ENCODE measurements at regions not wholly inside any gene's neighbourhood (a gene's known extent, or its start where the extent isn't known, plus 50 kb on each side); places are given as distances from the start of the nearest gene placed in this dataset.

GRCh38 chr15:69782139-69782658 lies 315.5 kb downstream of the TLE3 start:
- DNase-seq (ENCODE audit: low read depth in 2 of 3, low spot score in 2 of 3) = no peak

- DNase-seq (ENCODE audit: low read depth in 2 of 3, low spot score in 2 of 3) = no peak
Observed at GRCh38 chr15:69782809-69783208, 314.9 kb downstream of the TLE3 start.

DNA sequence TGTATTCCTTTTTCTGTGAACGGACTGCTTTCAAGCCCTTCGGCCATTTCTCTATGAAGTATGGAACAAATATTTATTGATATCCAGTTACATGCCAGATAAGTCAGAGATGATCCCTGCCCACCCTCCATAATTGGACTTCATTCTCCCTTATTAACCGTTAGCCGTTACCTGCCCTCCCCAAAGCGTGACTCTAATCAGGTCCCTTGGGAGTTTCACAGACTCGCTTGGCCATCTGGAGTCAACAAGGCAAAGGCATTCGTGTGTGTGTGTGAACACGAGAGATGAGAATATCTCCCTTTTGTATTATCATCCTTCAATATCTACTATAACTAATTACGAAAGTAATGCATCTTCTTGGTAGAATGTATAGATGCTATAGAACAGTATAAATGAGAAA lies 314.5 kb downstream of the TLE3 start:
- no peak for DNase-seq (ENCODE audit: low read depth in 2 of 3, low spot score in 2 of 3)

DNA sequence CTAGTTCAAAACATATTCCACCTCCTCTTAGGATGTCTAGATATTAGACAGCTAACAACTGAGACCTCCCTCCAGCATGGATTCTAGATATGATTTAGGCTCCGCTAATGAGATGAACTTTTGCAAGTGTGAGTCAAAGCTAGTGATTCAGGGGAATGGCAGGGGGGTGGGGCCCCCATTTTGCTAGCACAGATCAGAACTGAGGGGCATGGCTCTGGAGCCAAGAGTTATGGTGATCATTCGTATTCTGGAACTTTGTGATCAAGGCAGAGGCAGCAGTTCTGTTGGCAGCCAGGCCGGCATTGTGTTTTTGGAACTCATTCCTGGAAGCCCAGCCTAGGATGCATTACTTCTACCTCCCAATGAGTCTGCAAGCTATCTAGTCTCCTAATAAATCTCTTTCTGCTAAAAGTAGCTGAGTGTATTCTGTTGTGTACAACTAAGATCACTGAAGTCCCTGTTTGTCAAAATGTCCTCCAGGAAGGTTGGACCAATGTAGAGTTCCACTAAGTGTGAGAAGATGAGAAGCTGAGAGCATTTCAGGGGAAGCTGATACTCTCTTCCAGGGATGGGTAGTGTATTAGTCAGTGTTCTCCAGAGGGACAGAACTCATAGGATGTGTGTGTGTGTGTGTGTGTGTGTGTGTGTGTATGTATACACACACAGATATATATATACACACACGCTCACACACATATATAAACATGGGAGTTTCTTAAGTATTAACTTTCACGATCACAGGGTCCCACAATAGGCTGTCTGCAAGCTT lies 312.7 kb downstream of the TLE3 start:
- DNase-seq (ENCODE audit: low read depth in 2 of 3, low spot score in 2 of 3) = no peak

DNA sequence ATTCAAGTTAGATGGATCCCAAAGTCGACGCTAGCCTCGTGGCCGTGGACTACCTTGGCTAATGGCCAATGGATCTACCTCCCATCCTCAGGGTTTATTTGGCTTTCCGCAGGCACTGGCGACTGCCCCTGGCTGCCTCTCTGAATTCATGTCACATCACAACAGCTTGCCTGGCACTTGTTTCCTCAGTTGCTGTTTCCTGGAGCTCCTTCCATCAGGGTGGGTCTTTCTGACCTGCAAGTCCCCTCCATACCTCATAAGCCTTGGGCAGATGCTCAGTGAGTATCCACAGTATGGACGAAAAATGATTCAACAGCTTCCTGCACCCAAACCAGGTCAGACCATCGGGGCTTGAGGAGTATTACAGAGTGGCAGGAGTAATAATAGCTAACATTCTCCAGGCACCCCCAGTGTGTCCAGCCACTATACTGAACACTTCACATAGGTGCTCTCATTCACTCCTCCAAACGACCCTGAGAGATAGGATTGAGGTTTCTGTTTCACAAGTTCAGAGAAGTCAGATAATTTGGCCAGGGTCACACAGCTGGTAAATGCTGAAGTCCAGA lies 311.5 kb downstream of the TLE3 start:
- no peak for DNase-seq (ENCODE audit: low read depth in 2 of 3, low spot score in 2 of 3)

GRCh38 chr15:69787791-69788190 lies 309.9 kb downstream of the TLE3 start:
- no peak for DNase-seq (ENCODE audit: low read depth in 2 of 3, low spot score in 2 of 3)

DNA sequence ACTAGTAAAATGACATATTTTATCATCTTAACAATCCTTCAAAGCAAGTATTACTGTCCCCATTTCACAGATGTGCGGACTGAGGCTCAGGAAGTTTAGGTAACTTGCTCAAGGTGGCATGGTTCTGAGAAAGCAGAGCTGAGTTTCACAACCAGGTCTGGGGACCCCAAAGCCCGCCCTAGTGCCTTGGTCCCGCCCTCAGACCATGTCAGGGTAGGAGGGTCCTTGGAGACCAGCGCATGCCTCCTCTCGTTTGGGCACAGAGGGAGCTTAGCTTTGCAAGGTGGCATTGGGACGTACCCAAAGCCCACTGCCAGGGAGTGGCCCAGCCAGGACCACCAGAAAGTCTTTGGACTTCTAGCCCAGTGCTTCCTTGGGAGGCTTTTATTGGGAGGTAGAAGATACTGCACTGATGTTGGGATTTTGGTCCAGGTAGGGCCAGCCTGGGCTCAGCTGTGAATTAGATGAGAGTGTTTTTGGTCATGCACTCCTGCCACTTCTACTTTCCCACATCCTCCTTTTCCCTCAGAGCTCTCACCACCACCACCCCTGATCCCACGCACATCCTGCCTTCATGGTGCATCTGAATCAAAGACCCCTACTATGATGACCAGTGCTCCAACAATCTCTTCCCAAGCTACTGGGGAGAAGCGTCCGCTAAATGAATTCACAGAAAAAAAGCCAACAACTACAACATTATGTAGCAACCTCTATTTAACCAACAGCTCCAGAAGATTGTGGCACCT lies 307.9 kb downstream of the TLE3 start:
- DNase-seq (ENCODE audit: low read depth in 2 of 3, low spot score in 2 of 3) = no peak

GRCh38 chr15:69790632-69791031 lies 307.1 kb downstream of the TLE3 start:
- DNase-seq (ENCODE audit: low read depth in 2 of 3, low spot score in 2 of 3) = no peak

GRCh38 chr15:69792823-69793222 lies 304.9 kb downstream of the TLE3 start:
- DNase-seq (ENCODE audit: low read depth in 2 of 3, low spot score in 2 of 3) = no peak

DNA sequence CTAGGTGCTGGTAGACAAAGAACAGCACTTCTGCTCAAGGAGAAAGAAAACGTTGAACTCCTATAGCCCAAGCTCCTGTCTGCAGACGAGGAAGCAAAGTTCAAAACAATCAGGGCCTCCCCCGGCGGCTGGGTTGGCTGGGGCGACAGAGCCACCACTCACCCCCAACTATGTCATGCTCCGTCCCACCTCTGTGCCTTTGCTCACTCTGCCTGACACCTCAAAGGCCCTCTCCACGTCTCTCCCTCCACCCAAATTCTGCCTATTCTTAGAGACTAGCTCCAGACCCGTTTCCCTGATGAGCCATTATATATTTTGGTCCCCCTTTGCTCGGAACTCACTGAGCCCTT lies 304.3 kb downstream of the TLE3 start:
- DNase-seq (ENCODE audit: low read depth in 2 of 3, low spot score in 2 of 3) = no peak

- no peak for DNase-seq (ENCODE audit: low read depth in 2 of 3, low spot score in 2 of 3)
Observed at GRCh38 chr15:69793781-69794451, 303.8 kb downstream of the TLE3 start.

DNA sequence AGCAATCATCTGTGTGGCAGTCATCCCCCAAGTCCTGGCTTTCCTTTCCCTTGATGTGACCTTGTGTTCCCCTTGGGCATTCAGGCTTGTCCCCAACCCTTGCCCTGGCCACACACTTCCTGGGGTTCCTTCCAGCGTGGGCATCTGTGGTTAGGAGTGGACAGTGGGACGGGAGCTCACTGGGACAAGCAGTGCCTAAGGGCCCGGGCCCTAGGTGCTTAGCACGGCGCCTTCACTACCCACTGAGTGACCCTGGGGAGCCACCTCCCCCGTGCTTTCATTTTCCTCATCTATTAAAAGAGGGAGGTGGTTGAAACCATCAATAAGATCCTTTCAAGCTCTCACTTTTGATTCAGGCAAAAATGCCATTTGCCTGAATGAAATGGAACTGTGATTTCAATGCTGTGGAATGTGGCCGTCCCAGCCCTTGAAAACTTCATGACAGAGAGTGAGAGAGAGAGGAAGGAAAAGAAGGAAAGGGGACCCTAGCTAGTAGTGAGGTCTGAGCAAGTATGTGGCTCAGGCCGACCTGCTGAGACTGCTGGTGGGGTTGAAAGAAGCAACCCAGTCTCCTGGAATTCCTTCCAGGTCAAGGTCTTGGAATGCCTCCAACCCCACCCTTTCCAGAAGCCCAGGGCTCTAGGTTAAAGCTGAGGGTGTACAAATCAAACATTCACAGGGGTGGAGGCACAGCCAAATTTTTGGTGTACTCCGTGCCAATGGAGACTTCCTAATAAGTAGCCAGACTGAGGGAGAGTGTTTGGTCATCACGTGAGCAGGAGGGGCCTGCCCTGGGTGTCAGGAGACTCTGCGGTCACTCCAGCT lies 302.9 kb downstream of the TLE3 start:
- no peak for DNase-seq (ENCODE audit: low read depth in 2 of 3, low spot score in 2 of 3)

- no peak for DNase-seq (ENCODE audit: low read depth in 2 of 3, low spot score in 2 of 3)
Observed at GRCh38 chr15:69795601-69796000, 302.1 kb downstream of the TLE3 start.

DNA sequence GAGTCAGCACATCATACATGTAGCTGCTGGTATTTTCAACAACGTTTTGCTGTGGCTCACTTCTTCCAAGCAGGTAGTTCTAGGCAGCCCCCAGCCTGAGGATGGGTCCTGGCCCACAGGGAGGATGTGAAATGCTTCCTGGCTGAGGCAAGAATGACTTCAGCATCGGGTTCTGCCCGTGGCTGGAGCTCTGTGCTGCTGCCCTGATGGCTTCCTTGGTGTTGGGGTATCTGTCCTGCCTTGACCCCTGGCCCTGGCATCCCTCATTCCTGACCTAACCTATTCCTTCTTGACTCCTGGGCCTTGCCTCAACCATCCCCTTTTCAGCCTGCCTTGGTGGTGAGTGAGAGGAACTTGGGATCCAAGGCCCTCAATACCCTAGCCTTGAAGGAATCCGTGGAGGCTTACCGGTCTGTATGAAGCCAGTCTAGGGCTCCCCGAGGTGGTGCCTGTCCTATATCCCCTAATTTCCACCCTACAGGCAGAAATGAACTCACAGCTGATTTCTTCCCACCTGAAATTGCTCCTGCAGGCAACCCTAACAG lies 300.6 kb downstream of the TLE3 start:
- DNase-seq (ENCODE audit: low read depth in 2 of 3, low spot score in 2 of 3) = no peak

DNA sequence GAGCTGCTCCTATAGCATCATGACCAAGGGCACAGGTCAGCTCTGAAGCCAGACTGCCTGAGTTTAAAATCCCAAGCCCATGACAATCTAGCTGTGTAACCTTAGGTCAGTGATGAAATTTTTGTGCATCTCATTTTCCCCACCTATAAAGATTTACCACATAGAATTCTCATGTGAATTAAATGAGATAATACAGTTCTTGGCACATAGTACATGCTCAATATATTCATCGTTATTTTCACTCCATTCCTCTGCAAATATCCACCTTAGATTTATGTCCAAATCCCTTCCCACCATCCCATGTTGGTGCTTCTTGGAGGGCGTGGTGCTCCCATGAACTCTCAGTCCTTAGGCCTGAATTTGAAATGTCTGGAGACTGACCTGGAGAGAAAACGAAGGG lies 300.1 kb downstream of the TLE3 start:
- no peak for DNase-seq (ENCODE audit: low read depth in 2 of 3, low spot score in 2 of 3)

DNA sequence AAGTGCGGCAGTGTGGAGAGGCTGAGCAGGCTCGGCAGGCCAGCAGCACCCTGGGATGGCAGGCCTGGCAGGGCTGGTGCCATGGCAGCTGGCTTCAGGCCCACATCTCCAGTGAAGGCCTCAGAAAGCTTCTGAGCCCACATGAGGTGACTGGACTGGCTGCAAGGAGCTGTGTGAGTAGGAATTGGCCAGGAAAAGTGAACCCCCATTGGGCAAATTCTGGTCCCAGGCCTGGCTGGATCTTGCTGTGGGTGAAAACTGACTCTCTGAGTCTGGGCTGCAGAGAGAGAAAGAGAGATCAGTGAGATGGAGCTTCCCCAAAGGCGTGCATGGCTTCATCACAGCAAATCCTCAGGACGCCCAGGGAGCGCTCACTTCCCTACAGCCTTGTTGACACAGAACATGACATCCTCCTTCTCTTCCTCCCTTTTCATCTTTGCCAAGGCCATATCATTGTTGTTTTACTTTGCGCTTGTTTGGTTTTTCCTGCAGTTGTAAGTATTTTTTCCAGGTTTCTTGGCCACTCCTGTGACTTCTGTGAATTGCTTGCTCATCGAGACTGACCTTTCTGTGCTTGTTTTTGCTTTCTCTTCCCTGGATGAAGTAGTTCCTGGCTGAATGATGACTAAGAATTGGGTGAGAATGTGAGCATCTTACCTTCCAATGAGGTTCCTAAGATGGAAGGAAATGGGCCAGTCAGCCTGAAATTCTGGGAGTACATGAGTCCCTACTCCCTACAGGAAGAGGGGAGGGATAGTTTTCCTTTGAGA lies 299.1 kb downstream of the TLE3 start:
- DNase-seq (ENCODE audit: low read depth in 2 of 3, low spot score in 2 of 3) = no peak

- no peak for DNase-seq (ENCODE audit: low read depth in 2 of 3, low spot score in 2 of 3)
Observed at GRCh38 chr15:69801144-69801543, 296.6 kb downstream of the TLE3 start.

DNA sequence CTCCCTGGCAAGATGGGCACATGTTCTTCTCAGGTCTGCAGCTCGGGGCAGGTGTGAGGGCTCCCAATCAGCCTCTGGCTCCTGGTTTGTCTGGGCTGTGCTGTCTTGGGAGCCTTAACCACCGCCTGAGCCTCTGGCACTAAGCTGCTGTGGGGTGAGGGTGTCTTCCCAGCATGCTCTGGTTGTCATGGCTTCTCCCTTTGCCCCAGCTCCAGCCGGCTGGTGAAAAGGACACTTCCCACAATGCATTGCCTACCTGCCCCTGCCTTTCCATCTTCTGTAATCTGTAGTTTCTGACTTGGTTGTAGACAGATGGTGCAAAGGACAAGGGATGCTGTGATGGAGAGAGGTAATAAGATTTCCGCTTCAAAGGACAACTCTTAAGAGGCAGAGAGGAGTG lies 295.3 kb downstream of the TLE3 start:
- no peak for DNase-seq (ENCODE audit: low read depth in 2 of 3, low spot score in 2 of 3)

- DNase-seq (ENCODE audit: low read depth in 2 of 3, low spot score in 2 of 3) = no peak
Observed at GRCh38 chr15:69804786-69805185, 292.9 kb downstream of the TLE3 start.
